GM18511 (cell line): ENCODE measurements at regions not wholly inside any gene's neighbourhood (a gene's known extent, or its start where the extent isn't known, plus 50 kb on each side); places are given as distances from the start of the nearest gene placed in this dataset.
"Not testable (repeated sequence)": the region's sequence is repeated elsewhere in the genome, so short reads cannot be mapped to it uniquely, and the experiment has no call there.

ENCODE experiments used
- ATAC-seq: cut with Tn5 transposase; IDR thresholded peaks from one replicate; pipeline ENCODE4 v1.9.1; 2021; ENCODE audit warnings: mild to moderate bottlenecking, moderate library complexity; ENCODE audit not compliant: unreplicated experiment

DNA sequence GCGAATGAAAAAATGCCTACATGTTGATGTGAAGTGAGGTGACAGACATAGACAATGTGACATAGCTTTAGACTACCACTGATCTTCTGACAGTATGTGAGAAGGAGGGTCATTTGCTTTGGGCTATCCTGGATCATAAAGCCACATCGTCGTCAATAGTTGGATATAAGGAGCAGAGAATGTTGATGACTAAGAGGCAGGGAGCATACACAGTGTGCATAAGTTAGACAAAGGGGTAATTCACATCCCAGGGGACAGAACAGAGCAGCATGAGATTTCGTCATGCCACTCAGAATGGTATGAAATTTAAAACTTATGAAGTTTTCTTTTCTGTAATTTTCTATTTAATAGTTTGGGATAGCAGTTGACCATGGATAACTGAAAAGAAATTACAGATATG lies 403.2 kb downstream of the DSC3 start:
- no peak for ATAC-seq

DNA sequence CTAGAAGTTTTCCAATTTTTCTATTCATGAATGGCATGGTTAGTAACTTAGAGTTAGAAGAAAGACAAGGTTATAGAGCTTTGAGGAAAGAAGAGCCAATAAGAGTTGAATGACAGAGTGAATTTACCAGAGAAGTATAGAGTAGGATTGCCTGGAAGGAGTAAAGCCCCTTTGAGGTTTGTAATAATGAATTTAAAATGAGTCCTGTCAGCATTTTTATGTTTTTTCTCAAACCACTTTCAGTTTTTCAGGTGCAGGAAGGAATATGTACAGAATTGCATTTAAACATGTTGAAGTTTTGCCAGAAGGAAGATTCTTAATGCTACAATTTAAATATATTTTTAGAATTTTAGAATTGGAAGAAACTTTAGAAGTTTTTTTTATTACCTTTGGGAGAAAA lies 408.3 kb downstream of the DSC3 start:
- ATAC-seq: no peak

DNA sequence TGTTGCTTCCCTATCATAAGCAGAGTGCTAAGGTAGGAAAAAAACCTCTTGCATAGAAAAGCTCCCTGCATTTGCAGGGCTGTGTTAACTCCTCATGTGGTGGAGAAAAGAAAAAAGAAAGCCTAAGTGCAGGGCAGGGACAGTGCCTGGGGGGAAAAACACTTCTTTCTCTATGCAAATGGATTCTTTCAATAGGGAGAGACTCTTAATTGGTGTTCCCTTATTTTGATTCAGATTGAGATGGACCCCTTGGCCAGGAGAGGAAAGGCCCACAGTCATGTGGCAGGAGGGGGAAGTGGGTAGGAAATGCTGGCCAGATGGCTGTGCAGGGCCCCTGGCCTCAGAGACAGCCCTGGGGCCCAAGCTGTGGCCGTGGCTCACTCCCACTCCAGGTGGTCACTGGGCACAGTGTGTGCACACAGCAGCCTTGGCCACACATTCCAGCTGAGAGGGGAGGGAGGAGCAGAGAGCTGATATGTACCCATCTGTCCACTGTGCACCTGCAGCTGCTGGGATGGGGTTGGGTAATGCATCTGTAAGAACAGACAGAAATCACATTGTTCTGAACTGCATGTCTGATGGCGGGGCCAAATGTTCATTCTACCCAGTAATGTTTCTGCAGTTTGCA lies 410.4 kb downstream of the DSC3 start:
- no peak for ATAC-seq

DNA sequence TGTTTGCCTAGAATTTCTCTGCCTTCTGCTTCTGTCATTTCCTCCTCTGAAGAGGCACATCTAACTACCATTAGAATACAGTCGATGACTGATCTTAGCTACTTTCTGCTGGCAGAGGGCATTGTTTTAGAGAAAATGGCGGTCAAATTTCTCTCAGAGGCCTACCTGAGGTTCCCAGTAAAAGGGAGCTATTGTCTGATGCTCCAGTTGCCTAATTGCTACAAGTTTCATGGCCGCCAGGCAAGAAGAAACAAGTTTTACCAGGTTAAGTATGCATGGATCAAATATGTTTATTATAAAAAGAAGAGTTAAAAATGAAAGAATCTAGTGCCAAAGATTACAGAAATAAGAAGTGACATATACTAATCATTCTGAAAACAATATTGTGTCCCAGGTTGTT lies 416.6 kb downstream of the DSC3 start:
- no peak for ATAC-seq

DNA sequence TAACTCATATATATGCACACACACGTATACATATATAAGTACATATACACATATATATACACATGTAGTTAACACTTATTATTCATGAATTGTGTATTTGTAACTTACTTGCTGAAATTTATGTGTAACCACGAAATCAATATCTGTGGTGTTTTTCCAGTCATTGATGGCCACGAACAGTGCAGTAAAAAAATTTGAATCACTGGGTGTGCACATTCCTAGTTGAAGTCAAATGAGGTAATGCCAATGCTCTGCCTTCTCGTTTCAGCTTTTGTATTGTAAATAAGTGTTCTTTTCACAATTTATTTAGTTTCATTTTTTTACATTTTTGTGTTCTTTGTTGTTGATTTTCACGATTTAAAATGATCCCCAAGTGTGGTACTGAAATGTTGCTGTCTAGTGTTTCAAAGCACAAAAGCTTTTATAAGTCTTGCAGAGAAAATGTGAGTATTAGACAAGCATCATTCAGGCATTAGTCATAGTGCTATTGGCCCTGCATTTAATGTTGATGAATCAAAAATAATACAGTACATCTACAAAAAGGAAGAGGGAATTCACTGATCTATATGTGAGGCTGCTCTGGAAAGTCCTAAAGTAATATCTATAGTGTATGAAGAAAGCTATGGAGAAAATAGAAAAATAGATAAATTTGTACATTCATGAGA lies 419.0 kb downstream of the DSC3 start:
- ATAC-seq: no peak

DNA sequence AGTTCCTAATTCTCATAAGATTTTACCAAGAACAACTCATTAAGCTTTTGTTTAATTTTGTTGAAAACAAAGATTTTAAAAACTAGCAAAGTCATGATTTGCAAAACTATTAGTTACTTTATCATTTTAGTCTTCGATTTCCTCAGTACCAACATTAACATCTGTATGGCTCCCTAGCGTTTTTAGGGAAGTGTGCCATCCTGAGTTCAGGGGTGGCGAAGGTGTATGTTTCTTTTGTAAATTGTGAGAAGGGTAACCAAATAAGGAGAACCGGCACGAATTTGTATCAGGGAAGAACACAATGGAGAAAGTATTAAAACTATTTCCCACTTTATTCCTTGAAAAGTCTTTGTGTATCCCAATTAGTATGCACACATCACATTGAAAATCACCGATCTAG lies 419.9 kb downstream of the DSC3 start:
- ATAC-seq: no peak

DNA sequence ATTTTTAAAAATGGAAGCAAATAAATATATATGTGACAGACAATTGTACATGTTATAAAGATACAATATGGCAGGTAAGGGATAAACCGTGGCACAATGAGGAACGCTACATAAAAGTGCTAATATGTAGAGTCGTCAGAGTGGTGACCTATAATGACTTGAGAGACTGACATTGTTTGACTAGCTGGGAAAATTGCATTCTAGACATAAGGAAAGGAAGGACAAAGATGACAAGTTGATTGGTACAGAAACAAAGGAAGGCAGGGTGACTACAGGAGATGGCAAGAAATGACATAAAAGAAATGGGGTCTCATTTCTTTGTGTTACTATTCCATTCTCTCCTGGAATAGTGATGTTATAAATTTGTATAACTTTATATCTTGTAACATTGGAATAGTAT lies 420.4 kb downstream of the DSC3 start:
- no peak for ATAC-seq

DNA sequence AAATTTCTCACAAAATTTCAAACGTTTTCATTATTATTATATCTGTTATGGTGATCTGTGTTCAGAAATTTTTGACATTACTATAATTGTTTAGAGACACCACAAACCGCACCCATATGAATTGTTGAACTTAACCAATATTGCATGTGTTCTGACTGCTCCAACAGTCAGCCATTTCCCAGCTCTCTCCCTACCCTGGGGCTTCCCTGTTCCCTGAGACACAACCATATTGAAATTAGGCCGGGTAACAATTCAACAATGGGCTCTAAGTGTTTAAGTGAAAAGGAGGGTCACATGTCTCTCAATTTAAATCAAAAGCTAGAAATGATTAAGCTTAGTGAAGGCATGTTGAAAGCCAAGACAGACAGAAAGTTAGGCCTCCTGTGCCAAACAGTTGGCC lies 424.0 kb downstream of the DSC3 start:
- no peak for ATAC-seq

DNA sequence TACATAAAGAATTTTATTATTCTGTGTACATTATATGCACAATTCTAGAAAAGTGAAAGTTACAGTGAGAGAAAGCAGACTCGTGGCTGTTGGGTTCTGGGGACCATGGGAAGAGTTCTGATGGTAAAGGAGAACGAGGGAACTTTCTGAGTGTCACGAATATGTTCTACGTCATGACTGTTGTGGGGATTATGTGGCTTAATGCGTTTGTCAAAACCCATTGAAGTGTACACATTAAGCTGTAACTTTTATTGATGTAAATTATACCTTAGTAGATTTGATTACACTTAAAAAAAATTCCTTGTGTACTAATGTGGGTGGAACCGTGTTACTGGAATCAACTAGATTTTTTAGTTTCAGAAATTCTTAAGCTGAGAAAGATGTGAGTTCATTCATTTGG lies 426.1 kb downstream of the DSC3 start:
- no peak for ATAC-seq

DNA sequence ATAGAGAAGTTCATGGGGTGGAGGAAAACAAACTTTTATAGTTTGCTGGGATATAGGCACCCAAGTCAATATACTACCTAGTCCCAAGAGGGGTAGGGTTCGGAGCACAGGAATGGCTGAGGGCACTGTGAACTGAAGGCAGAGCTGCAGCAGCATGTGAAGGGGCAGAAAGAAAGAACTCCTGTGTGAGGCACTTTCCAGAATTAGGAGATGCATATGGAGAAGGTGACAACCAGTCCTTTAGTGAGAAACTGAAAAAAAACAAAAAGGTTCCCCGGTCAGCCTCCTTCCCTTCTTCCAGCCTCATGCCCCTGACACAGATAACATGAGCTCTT lies 429.1 kb downstream of the DSC3 start:
- ATAC-seq: no peak

DNA sequence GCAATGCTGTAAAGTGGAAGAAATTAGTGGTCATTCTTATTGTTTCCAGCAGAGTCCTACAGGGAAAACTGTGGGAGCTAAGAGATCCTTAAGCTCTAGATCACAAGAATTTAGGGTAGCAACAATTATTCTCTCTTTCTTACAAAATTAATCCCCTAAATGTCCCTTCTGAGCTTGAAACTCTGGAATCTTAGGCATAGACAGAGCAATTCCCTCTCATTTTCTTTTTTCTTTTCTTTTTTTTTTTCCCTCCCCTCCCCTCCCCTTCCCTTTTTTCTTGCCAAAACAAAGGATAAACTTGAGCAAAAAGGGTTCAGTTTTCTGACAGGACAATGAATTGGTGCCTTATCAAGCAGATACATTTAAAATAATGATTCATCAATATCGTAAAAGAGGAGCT lies 441.0 kb downstream of the DSC3 start:
- ATAC-seq: no peak

DNA sequence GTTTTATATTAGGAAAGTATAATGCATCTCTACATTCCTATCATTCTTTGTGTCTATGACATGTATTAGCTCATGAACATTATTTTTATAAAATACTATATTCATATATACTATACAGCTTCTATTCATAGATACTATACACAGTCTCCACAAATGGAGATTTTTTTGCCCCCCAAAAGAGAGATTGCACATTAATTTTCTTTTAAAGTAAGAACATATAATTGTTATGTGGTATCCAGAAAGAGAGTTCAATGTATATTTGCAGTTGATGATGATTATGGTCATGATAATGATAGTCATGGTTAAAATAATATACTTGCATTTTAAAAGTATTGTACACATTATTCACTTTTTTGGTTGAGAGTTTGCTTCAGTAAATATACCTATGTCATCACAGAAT lies 445.3 kb downstream of the DSC3 start:
- no peak for ATAC-seq

DNA sequence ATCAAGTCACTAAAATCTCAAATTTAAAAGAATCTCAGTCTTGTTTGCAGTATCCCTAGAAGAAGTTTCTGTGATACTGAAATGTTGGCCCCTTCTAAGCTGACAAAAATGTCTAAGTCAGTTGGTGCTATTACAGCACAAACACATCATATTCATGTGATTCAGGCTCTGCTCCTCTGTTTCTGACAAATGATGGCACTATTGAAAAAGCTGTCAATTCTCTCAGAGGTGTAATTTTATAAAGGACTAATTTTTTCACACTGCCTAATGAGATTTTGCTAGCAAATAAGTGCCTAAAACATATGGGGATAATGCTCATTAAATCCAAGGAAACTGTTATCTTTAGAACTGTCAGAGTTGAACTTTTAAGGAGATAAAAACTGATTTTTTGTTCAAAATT lies 445.9 kb downstream of the DSC3 start:
- ATAC-seq: no peak

DNA sequence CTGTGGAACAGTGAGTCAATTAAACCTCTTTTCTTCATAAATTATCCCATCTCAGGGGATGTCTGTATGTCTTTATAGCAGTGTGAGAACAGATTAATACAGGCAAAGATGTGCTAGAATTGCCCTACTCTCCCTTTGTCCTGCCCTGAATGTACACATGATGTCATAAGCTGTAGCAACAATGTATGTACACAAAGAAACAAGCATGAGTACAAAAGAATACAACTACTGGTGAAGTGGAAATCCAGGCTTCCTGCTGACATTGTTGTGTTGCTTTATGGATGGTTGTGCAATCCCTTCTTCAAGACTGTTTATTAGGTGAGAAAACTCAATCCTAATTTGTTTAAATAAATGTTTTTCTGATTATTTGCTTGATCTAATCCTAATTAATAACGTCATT lies 446.6 kb downstream of the DSC3 start:
- no peak for ATAC-seq

DNA sequence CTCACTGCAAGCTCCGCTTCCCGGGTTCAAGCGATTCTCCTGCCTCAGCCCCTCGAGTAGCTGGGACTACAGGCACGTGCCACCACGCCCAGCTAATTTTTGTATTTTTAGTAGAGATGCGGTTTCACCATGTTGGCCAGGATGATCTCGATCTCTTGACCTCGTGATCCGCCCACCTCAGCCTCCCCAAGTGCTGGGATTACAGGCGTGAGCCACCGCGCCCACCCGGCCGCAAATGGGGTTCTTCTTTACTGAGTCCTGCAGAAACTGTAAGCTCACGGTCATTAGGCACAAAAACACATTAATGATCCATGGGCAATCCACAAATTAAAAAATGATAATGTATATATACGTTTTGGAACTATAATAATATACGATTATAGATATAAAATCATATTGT lies 447.6 kb downstream of the DSC3 start:
- ATAC-seq: not testable (repeated sequence)

DNA sequence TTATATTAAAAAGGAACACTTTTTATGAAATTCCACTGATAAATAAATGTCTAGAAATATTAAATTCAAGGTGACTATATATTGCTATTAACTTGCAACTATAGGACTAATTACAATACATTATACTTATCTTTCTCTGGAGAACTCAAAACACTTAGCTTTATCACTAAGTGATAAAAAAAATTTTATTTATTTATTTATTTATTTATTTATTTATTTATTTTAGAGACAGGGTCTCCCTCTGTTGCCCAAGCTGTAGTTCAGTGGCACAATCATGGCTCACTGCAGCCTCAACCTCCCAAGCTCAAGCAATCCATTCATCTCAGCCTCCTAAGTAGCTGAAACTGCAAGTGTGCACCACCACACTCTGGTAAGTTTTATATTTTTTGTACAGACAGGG lies 451.1 kb downstream of the DSC3 start:
- ATAC-seq: no peak

DNA sequence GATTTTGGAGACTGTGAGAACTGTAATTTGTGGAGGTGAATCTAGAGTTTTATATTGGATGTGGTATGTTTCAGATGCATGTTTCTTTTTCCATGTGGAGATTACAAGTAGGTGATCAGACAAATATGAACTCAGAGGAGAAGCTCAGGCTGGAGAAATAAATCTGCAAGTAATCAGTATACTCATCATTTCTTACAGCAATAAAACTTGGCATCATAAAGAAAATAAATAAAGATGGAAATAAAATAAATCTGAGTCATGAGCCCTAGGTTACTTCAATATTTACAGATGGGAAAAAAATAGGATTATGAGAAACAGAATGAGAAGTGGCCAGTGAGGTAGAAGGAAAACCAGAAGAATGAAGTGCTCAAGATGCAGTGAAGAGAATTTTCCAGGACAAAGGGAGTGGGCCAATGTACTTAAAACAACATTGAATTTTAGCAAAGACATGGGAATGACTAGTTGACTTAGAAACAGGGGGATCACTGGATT lies 453.8 kb downstream of the DSC3 start:
- no peak for ATAC-seq

DNA sequence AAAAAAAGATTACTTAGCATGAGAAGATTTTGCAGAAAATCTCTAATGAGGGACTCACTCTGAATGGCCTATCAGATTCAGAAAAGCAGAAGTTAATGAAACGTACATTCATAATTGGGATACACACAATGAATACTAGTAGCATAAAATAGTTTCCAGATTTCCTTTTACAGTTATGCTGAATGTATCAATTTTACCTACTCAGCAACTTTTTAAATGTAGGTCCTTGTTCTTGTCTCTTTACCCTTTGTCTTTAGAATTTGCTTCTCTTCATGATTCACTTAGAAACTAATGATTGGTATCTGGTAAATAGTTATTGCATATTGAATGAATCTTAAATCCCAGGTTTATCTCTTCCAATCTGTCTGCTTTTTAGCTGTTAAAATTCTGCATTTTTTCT lies 458.8 kb downstream of the DSC3 start:
- no peak for ATAC-seq

DNA sequence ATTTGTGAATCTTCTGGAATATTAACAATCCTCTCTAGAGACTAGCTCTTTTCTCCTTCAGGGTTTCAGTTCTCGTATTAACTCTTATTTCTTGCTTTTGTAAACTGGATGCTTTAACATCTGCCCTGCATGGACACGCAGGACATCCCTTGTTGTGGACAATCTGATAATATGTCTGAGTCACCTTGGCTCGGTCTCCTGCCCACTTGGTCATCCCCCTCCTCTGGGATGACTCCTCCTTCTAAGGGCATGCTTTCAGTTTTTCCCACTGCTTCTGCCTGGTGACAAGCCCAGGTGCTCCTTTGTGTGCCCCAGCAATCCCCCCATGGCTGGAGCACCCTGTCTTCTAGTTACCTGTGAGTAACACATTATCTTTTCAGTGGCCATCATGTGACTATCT lies 460.5 kb downstream of the DSC3 start:
- no peak for ATAC-seq

DNA sequence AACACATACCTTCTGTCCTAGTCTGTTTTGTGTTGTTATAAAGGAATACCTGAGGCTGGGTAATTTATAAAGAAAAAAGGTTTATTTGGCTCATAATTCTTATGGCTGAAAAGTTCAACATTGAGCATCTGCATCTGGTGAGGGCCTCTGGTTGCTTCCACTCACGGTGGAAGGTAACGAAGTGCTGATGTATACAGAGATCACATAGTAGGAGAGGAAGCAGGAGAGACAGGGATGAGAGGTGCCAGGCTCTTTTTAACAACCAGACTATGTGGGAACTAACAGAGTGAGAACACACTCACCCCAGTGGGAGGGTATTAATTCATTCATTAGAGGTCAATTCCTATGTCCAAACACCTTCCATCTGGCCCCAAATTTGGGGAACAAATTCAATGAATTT lies 463.8 kb downstream of the DSC3 start:
- ATAC-seq: no peak

DNA sequence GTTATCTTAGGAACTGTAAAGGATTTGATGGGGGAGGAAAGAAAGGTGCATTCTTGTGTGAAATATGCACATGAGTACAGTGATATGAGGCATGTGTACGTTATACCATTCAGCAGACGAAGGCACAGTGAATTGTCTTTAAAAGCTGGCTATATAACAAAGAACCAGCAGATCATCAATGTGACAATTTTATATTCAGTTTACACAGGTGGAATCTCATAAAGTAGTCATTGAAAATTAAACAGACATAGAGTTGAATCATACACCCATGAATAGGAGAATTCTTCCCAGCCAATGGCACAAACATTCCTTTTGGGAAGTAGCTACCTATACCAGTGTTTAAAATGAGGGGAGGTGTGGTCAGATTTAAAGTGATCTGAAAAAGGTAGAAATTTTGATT lies 470.3 kb downstream of the DSC3 start:
- no peak for ATAC-seq

DNA sequence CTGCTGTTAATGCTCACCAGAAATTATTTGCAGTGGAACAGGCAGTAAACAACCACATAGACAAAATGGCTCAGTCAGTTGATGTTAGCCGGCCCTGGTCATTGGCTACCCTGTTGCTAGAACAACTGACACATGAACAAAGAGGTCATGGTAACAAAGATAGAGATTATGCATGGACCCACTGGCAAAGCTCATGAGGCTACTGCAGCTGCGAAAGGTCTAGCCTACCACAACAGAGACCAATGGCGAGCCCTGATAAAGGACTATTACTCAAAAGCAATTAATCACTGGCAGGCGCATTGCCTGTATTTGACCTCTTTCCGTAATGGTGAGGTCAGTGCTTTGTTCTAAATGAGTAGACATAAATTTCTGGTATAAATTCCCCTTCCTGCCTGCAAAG lies 474.2 kb downstream of the DSC3 start:
- ATAC-seq: no peak

DNA sequence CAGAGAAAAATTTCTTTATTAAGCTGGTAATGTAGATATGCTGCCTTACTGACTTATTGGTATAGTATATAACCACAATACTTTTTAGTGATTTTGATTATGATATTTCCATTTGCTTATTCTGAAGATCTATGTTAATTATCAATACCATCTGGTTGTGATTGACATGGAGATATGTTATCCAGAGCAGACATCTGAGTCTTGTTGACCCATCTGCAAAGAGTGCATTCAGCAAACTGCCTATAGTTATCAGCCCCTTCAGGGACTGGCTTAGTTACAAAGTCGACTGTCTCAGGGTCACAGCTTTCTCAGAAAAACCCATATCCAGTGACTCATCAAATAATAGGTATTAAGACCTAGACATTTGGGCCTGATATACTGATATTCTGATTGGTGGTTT lies 475.7 kb downstream of the DSC3 start:
- ATAC-seq: no peak
